ENCODE measurements at regions not wholly inside any gene's neighbourhood (a gene's known extent, or its start where the extent isn't known, plus 50 kb on each side); places are given as distances from the start of the nearest gene placed in this dataset.

- no peaks in the 10 kb centered on the region for H3K27me3 ChIP-seq (ENCODE audit: control insufficient read depth in 2 of 2, insufficient read depth in 2 of 2, low read length in 2 of 2)
- Mint-ChIP-seq H3K4me1 (no peaks in the 10 kb centered on the region), H3K4me3 (no peak overlapping the region), H3K9me3 (peaks cover 2 to 14% (median 8%) of the 10 kb centered on the region in 7 donors), H3K36me3 (no peaks in the 10 kb centered on the region), H3K27me3 (ENCODE audit: low read depth in 3 of 3) (no peaks in the 10 kb centered on the region), H3K27ac (no peak overlapping the region)
- no CpG with 5 or more reads among the region's 2 CpGs for WGBS (ENCODE audit: insufficient coverage)
- intact Hi-C loops (cut with micrococcal nuclease), result no loop called here
- H2AFZ ChIP-seq (ENCODE audit: insufficient read depth, low read depth, low read length, poor library complexity, severe bottlenecking), result no peak overlapping the region
- H3K9me3 ChIP-seq (replicated peaks in 1 of 2; ENCODE audit: control insufficient read depth in 1 of 2, insufficient read depth in 1 of 2, low read length in 2 of 2), result peaks cover 3 to 10% of the 10 kb centered on the region in 2 donors
- no peak for DNase-seq
- no peak for TF ChIP-seq CTCF (IDR thresholded peaks at IDR 0.05)
- H3K4me1 ChIP-seq (ENCODE audit: control insufficient read depth in 1 of 2, insufficient read depth in 2 of 2, low read length in 2 of 2), result no peaks in the 10 kb centered on the region
- H3K4me3 ChIP-seq (replicated peaks in 1 of 3; ENCODE audit: low read depth in 2 of 3, low read length in 3 of 3), result no peak overlapping the region
- no peaks in the 10 kb centered on the region for H3K36me3 ChIP-seq (replicated peaks in 1 of 2; ENCODE audit: control insufficient read depth in 1 of 2, insufficient read depth in 2 of 2, low read length in 2 of 2)
- no peak overlapping the region for H3K4me2 ChIP-seq (replicated peaks; ENCODE audit: extremely low read depth, low read length, poor library complexity, severe bottlenecking)
- H3K9ac ChIP-seq (ENCODE audit: insufficient read depth, low read length, poor library complexity, severe bottlenecking), result no peak overlapping the region
- H3K27ac ChIP-seq (ENCODE audit: low read depth in 1 of 2, low read length in 2 of 2), result no peak overlapping the region
- no peaks in the 10 kb centered on the region for H4K20me1 ChIP-seq (ENCODE audit: insufficient read depth, low read length)
- no peaks in the 10 kb centered on the region for H3K79me2 ChIP-seq (ENCODE audit: insufficient read depth, low read length)
Observed at GRCh38 chr18:51824746-51825145, 515.3 kb upstream of the DCC start.

- no peaks in the 10 kb centered on the region for H3K4me1 ChIP-seq (ENCODE audit: control insufficient read depth in 1 of 2, insufficient read depth in 2 of 2, low read length in 2 of 2)
- peaks cover 0 to 5% of the 10 kb centered on the region in 2 donors for H3K9me3 ChIP-seq (replicated peaks in 1 of 2; ENCODE audit: control insufficient read depth in 1 of 2, insufficient read depth in 1 of 2, low read length in 2 of 2)
- TF ChIP-seq CTCF (IDR thresholded peaks at IDR 0.05), result no peak
- H3K9ac ChIP-seq (ENCODE audit: insufficient read depth, low read length, poor library complexity, severe bottlenecking), result no peak overlapping the region
- Mint-ChIP-seq H3K9me3 (peaks cover under 1 to 13% (median 6%) of the 10 kb centered on the region in 7 donors), H3K4me1 (no peaks in the 10 kb centered on the region), H3K4me3 (no peak overlapping the region), H3K27ac (no peak overlapping the region), H3K36me3 (no peaks in the 10 kb centered on the region), H3K27me3 (ENCODE audit: low read depth in 3 of 3) (no peaks in the 10 kb centered on the region)
- H3K36me3 ChIP-seq (replicated peaks in 1 of 2; ENCODE audit: control insufficient read depth in 1 of 2, insufficient read depth in 2 of 2, low read length in 2 of 2), result no peaks in the 10 kb centered on the region
- intact Hi-C loops (cut with micrococcal nuclease), result no loop called here
- H3K4me2 ChIP-seq (replicated peaks; ENCODE audit: extremely low read depth, low read length, poor library complexity, severe bottlenecking), result no peak overlapping the region
- H4K20me1 ChIP-seq (ENCODE audit: insufficient read depth, low read length), result no peaks in the 10 kb centered on the region
- H3K27ac ChIP-seq (ENCODE audit: low read depth in 1 of 2, low read length in 2 of 2), result no peak overlapping the region
- no peak overlapping the region for H3K4me3 ChIP-seq (replicated peaks in 1 of 3; ENCODE audit: low read depth in 2 of 3, low read length in 3 of 3)
- no peak for DNase-seq
- H2AFZ ChIP-seq (ENCODE audit: insufficient read depth, low read depth, low read length, poor library complexity, severe bottlenecking), result no peak overlapping the region
- WGBS (ENCODE audit: insufficient coverage), result 89% methylated on average over 3 of the region's 6 CpGs
- H3K79me2 ChIP-seq (ENCODE audit: insufficient read depth, low read length), result no peaks in the 10 kb centered on the region
- H3K27me3 ChIP-seq (ENCODE audit: control insufficient read depth in 2 of 2, insufficient read depth in 2 of 2, low read length in 2 of 2), result no peaks in the 10 kb centered on the region
Observed at GRCh38 chr18:51833850-51834249, 506.1 kb upstream of the DCC start.

Data from CD14-positive monocyte (primary cell).